Suprapubic skin (tissue), 3 donors: ENCODE measurements at regions not wholly inside any gene's neighbourhood (a gene's known extent, or its start where the extent isn't known, plus 50 kb on each side); places are given as distances from the start of the nearest gene placed in this dataset.

Experiments used
- EP300 ChIP-seq: sonication (generic); formaldehyde crosslinking; IDR thresholded peaks from one replicate; pipeline ENCODE4 v1.6.1; 2017; ENCODE audit warnings: antibody characterized with exemption
- POLR2A ChIP-seq, 2 donors: fragments of 450-650 bp; IDR thresholded peaks; one replicate each; pipeline ENCODE4 v1.6.1; 2017; ENCODE audit warnings: antibody characterized with exemption in 2 of 2, mild to moderate bottlenecking in 2 of 2, moderate library complexity in 2 of 2
- TF ChIP-seq, protein P1 (sequence below), 2 donors: fragments of 200-600 bp in 1 of 2; fragments of 450-650 bp in 1 of 2; sonication (generic) in 1 of 2; IDR thresholded peaks; one replicate each; pipeline ENCODE4 v1.5.1; 2016 to 2019; ENCODE audit warnings: antibody characterized with exemption in 2 of 2, mild to moderate bottlenecking in 1 of 2, moderate library complexity in 1 of 2

DNA sequence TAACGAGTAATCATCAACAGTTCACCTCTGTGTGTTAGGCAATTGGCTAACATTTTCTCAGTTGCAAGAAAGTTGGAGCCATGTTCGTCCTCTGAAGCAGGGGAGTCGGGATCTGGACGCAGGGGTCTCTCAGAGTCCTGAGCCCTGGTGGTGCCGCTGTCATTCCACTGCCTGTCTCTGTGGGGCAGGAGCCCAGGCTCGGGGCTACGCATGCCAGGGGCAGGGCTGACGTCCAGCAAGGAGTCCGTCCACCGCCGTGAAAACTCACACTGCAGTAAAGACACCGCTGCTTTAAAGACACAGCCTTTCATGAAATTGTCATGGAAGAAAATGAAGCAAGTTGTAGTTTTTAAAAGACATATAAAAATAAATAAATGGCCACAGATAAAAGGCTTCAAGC, 571.1 kb upstream of the SOX11 start:
- TF ChIP-seq, protein P1, sequence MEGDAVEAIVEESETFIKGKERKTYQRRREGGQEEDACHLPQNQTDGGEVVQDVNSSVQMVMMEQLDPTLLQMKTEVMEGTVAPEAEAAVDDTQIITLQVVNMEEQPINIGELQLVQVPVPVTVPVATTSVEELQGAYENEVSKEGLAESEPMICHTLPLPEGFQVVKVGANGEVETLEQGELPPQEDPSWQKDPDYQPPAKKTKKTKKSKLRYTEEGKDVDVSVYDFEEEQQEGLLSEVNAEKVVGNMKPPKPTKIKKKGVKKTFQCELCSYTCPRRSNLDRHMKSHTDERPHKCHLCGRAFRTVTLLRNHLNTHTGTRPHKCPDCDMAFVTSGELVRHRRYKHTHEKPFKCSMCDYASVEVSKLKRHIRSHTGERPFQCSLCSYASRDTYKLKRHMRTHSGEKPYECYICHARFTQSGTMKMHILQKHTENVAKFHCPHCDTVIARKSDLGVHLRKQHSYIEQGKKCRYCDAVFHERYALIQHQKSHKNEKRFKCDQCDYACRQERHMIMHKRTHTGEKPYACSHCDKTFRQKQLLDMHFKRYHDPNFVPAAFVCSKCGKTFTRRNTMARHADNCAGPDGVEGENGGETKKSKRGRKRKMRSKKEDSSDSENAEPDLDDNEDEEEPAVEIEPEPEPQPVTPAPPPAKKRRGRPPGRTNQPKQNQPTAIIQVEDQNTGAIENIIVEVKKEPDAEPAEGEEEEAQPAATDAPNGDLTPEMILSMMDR (IDR thresholded peaks at IDR 0.05), result no peak
- TF ChIP-seq EP300 (no peak), POLR2A (IDR thresholded peaks at IDR 0.05) (no peak)
